AG10803 (cell line): ENCODE measurements at regions not wholly inside any gene's neighbourhood (a gene's known extent, or its start where the extent isn't known, plus 50 kb on each side); places are given as distances from the start of the nearest gene placed in this dataset.
"Not testable (repeated sequence)": the region's sequence is repeated elsewhere in the genome, so short reads cannot be mapped to it uniquely, and the experiment has no call there.

Experiments
- DNase-seq: peaks from one replicate; pipeline ENCODE4 v3.0.0; 2010; ENCODE audit warnings: low read depth
- H3K4me3 ChIP-seq: 2 replicates; pipeline ENCODE4 v1.5.1; 2011; ENCODE audit warnings: mild to moderate bottlenecking, low read length, control low read depth
- CTCF ChIP-seq: conservative IDR thresholded peaks from 2 replicates; pipeline ENCODE4 v1.5.1; 2011; ENCODE audit warnings: mild to moderate bottlenecking, low read length, control low read depth, inconsistent platforms

- DNase-seq, result no peak
- H3K4me3 ChIP-seq, result no peak overlapping the region
- TF ChIP-seq CTCF, result no peak
Observed at GRCh38 chr17:20733923-20734322, 154.4 kb downstream of the CDRT15L2 start.

DNA sequence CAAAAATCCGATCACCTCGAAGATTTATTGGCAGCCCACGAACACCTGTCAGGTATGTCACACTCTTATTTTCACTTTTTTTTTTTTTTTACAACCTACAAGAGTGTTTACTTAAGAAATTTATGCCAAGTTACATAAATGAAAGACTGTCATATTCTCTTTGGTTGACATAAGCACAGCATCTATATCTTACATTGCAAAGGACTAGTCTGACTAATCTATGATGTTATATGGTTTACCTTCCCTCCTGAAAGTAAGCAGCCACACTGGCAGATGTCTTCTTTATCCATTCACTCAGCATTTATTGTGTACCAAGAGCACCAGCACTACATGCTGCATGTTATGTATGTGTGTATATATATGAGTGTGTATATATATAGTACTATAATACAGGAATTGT lies 156.3 kb downstream of the CDRT15L2 start:
- no peak overlapping the region for H3K4me3 ChIP-seq
- no peak for DNase-seq
- TF ChIP-seq CTCF, result no peak

GRCh38 chr17:20737636-20738035 lies 158.1 kb downstream of the CDRT15L2 start:
- not testable (repeated sequence) for H3K4me3 ChIP-seq, DNase-seq

- no peak overlapping the region for H3K4me3 ChIP-seq
- TF ChIP-seq CTCF, result no peak
- DNase-seq, result no peak
Observed at GRCh38 chr17:20771104-20771503, 191.6 kb downstream of the CDRT15L2 start.

DNA sequence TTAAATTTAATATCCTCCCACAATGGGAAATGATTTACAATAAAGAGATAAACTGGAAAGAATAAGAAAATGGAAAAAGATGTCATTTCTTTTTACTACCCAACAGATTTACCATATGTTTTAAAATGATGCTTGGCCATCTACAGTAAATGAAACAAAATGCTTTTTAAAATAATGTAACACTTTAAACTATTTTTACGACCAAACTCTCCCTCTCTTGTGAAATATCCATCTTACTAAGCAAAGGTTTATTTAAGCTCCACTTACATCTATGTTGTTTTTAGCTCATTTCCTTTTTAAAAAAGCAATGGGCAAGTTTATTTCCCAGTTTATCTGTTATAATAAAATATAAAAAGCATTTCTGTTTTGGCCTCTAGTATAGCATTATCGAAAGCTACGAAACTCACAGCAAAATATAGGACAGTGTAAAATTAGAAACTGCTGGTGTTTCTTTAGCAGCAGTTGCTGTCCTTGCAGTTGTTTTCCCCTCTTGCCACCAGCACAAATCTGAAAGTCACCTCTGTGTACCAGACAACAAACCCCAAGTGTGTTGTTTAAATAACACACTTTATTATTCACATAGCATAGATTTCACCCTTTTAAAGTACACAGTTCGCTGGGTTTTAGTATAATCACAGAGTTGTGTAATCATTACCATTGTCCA lies 195.1 kb downstream of the CDRT15L2 start:
- no peak for DNase-seq
- no peak for TF ChIP-seq CTCF
- no peak overlapping the region for H3K4me3 ChIP-seq

- no peak overlapping the region for H3K4me3 ChIP-seq
- no peak for DNase-seq
- TF ChIP-seq CTCF, result no peak
Observed at GRCh38 chr17:20775331-20775730, 195.8 kb downstream of the CDRT15L2 start.

GRCh38 chr17:20779521-20779920 lies 200.0 kb downstream of the CDRT15L2 start:
- H3K4me3 ChIP-seq, result no peak overlapping the region
- no peak for DNase-seq
- no peak for TF ChIP-seq CTCF

- H3K4me3 ChIP-seq, result no peak overlapping the region
- no peak for TF ChIP-seq CTCF
- DNase-seq, result no peak
Observed at GRCh38 chr17:20781260-20781659, 201.7 kb downstream of the CDRT15L2 start.

GRCh38 chr17:20781869-20782268 lies 202.3 kb downstream of the CDRT15L2 start:
- not testable (repeated sequence) for H3K4me3 ChIP-seq, DNase-seq
